Gastroesophageal sphincter (tissue), 3 donors: ENCODE measurements at regions not wholly inside any gene's neighbourhood (a gene's known extent, or its start where the extent isn't known, plus 50 kb on each side); places are given as distances from the start of the nearest gene placed in this dataset.

ENCODE experiments used
- EP300 ChIP-seq: sonication (generic); formaldehyde crosslinking; IDR thresholded peaks from one replicate; pipeline ENCODE4 v1.6.1; 2017; ENCODE audit warnings: antibody characterized with exemption, mild to moderate bottlenecking
- POLR2A ChIP-seq, 2 donors: fragments of 450-650 bp; IDR thresholded peaks; one replicate each; pipeline ENCODE4 v1.6.1; 2017; ENCODE audit warnings: antibody characterized with exemption in 2 of 2, mild to moderate bottlenecking in 2 of 2, moderate library complexity in 1 of 2
- POLR2AphosphoS5 ChIP-seq: sonication (generic); formaldehyde crosslinking; IDR thresholded peaks from one replicate; pipeline ENCODE4 v1.6.1; 2017; ENCODE audit warnings: antibody characterized with exemption
- TF ChIP-seq, protein P1 (sequence below), 4 experiments: fragments of 200-600 bp in 2 of 4; fragments of 450-650 bp in 2 of 4; sonication (generic) in 1 of 4; IDR thresholded peaks; one replicate each; pipeline ENCODE4 v1.5.1; 2017 to 2019; ENCODE audit warnings: antibody characterized with exemption in 4 of 4, mild to moderate bottlenecking in 2 of 4, moderate library complexity in 2 of 4

DNA sequence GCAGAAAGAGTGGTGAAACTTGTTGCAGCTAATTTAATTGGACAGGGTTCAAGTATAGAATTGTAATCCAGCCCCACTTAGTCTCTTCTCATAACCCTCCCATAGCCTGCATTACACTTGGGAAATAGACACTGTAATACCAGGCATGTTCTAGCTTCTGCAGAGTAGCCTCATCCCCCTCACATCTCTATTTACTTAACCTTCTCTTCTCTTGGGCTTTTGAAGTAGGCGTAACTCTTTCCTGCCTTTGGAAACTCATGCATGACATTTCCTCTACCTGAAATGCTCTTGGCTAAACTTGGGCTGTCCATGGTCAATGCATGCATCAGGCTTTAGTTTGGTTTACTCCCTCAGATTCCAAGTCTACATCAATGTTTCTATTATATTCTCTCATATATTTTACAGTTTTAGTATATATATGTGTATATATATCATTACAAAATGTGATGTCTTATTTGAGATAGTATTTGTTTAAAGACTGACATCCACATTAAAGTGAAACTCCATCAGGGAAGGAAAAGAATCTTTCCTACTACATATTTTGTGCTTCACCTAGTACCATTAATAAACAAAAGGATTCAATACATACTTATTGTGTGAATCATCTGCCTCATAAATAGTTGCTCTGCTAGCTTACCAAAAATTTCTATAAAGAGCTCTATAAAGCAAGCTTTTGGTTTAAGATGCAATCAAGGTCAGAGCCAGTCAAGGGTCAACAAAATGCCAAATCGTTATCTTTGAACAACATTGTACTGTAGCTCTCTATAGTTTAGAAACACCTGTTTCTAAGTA lies 1158.0 kb downstream of the MAT2B start:
- TF ChIP-seq POLR2A (IDR thresholded peaks at IDR 0.05): no peak
- TF ChIP-seq, protein P1, sequence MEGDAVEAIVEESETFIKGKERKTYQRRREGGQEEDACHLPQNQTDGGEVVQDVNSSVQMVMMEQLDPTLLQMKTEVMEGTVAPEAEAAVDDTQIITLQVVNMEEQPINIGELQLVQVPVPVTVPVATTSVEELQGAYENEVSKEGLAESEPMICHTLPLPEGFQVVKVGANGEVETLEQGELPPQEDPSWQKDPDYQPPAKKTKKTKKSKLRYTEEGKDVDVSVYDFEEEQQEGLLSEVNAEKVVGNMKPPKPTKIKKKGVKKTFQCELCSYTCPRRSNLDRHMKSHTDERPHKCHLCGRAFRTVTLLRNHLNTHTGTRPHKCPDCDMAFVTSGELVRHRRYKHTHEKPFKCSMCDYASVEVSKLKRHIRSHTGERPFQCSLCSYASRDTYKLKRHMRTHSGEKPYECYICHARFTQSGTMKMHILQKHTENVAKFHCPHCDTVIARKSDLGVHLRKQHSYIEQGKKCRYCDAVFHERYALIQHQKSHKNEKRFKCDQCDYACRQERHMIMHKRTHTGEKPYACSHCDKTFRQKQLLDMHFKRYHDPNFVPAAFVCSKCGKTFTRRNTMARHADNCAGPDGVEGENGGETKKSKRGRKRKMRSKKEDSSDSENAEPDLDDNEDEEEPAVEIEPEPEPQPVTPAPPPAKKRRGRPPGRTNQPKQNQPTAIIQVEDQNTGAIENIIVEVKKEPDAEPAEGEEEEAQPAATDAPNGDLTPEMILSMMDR (IDR thresholded peaks at IDR 0.05): no peak
- no peak for TF ChIP-seq POLR2AphosphoS5
- TF ChIP-seq EP300: no peak
